IMR-90 (cell line): ENCODE measurements at regions not wholly inside any gene's neighbourhood (a gene's known extent, or its start where the extent isn't known, plus 50 kb on each side); places are given as distances from the start of the nearest gene placed in this dataset.

Experiments used
- ATAC-seq: fragments of 200-7000 bp; cut with Tn5 transposase; 2 replicates; pipeline ENCODE4 v1.9.1; 2020; ENCODE audit warnings: low read depth, mild to moderate bottlenecking, moderate library complexity
- BruUV-seq: library from RNA; stranded (reverse); fragments of 400-500 nt; replicated peaks from 2 replicates; lab custom pipeline; 2021; lab: Mats Ljungman, UMichigan
- CTCF ChIA-PET: fragments of 300-600 bp; formaldehyde crosslinking; extraction: SDS; loops from one replicate; lab custom pipeline; 2021; ENCODE audit warnings: antibody characterized with exemption; lab: Yijun Ruan, JAX
- POLR2A ChIA-PET: fragments of 300-600 bp; sonication (Branson Sonifier 250); formaldehyde crosslinking; loops from one replicate; lab custom pipeline; 2022; ENCODE audit warnings: antibody characterized with exemption; ENCODE audit not compliant: unreplicated experiment; lab: Charles Lee
- DNase-seq: peaks from one replicate; pipeline ENCODE4 v3.0.0; 2013
- H2AFZ ChIP-seq: replicated peaks from 2 replicates; pipeline ENCODE3; 2013; ENCODE audit warnings: low read length, mild to moderate bottlenecking; ENCODE audit not compliant: poor library complexity
- H2AK5ac ChIP-seq: 2 replicates; pipeline ENCODE4 v1.6.1; 2013; ENCODE audit warnings: low read depth, low read length, inconsistent platforms
- H2AK9ac ChIP-seq: replicated peaks from 2 replicates; pipeline ENCODE3; 2013; ENCODE audit warnings: mild to moderate bottlenecking, low read depth, low read length, moderate library complexity; ENCODE audit not compliant: poor library complexity
- H2BK120ac ChIP-seq: 2 replicates; pipeline ENCODE4 v1.6.1; 2013; ENCODE audit warnings: low read depth, low read length, inconsistent platforms
- H2BK15ac ChIP-seq: 3 replicates; pipeline ENCODE4 v1.6.1; 2013; ENCODE audit warnings: low read depth, low read length, inconsistent platforms
- H2BK20ac ChIP-seq: 2 replicates; pipeline ENCODE4 v1.6.1; 2013; ENCODE audit warnings: low read depth, mild to moderate bottlenecking, inconsistent platforms, low read length, moderate library complexity
- H2BK5ac ChIP-seq: 2 replicates; pipeline ENCODE4 v1.6.1; 2013; ENCODE audit warnings: mild to moderate bottlenecking, low read depth, low read length, inconsistent platforms; ENCODE audit not compliant: poor library complexity, severe bottlenecking
- H3K14ac ChIP-seq: replicated peaks from 2 replicates; pipeline ENCODE4 v1.6.1; 2013; ENCODE audit warnings: low read depth, low read length, inconsistent platforms
- H3K18ac ChIP-seq: 2 replicates; pipeline ENCODE4 v1.6.1; 2013; ENCODE audit warnings: low read depth, low read length, control low read depth
- H3K23ac ChIP-seq: 2 replicates; pipeline ENCODE4 v1.6.1; 2013; ENCODE audit warnings: low read depth, low read length, inconsistent platforms
- H3K27ac ChIP-seq: 2 replicates; pipeline ENCODE4 v1.5.1; 2013; ENCODE audit warnings: mild to moderate bottlenecking, control low read depth, low read length; ENCODE audit not compliant: insufficient read depth
- H3K27me3 ChIP-seq: 2 replicates; pipeline ENCODE4 v1.6.1; 2013; ENCODE audit warnings: low read length; ENCODE audit not compliant: control insufficient read depth, insufficient read depth
- H3K36me3 ChIP-seq: 2 replicates; pipeline ENCODE4 v1.6.1; 2013; ENCODE audit warnings: low read length, mixed read lengths; ENCODE audit not compliant: control insufficient read depth, insufficient read depth
- H3K4ac ChIP-seq: 2 replicates; pipeline ENCODE4 v1.6.1; 2013; ENCODE audit warnings: low read depth, low read length, inconsistent platforms
- H3K4me1 ChIP-seq: 2 replicates; pipeline ENCODE4 v1.6.1; 2013; ENCODE audit warnings: low read length, mixed read lengths; ENCODE audit not compliant: control insufficient read depth, insufficient read depth
- H3K4me2 ChIP-seq: 2 replicates; pipeline ENCODE4 v1.6.1; 2013; ENCODE audit warnings: low read depth, mild to moderate bottlenecking, control low read depth, low read length, moderate library complexity
- H3K4me3 ChIP-seq: 2 replicates; pipeline ENCODE4 v1.5.1; 2013; ENCODE audit warnings: low read depth, mild to moderate bottlenecking, control low read depth, low read length, moderate library complexity; ENCODE audit not compliant: insufficient read depth
- H3K56ac ChIP-seq: 2 replicates; pipeline ENCODE4 v1.6.1; 2013; ENCODE audit warnings: low read length, inconsistent platforms; ENCODE audit not compliant: insufficient read depth; ENCODE audit errors: extremely low read depth
- H3K79me1 ChIP-seq, 2 experiments: 2 replicates each; pipeline ENCODE4 v1.6.1; 2013; ENCODE audit warnings: low read length in 2 of 2, inconsistent platforms in 1 of 2, low read depth in 1 of 2
- H3K9ac ChIP-seq: 2 replicates; pipeline ENCODE4 v1.6.1; 2013; ENCODE audit warnings: low read depth, low read length, control low read depth
- H3K9me1 ChIP-seq: 2 replicates; pipeline ENCODE4 v1.6.1; 2013; ENCODE audit warnings: low read length, inconsistent platforms; ENCODE audit not compliant: insufficient read depth
- H3K9me3 ChIP-seq: 2 replicates; pipeline ENCODE4 v1.6.1; 2013; ENCODE audit warnings: low read length; ENCODE audit not compliant: control insufficient read depth, insufficient read depth
- H4K20me1 ChIP-seq: 2 replicates; pipeline ENCODE4 v1.6.1; 2013; ENCODE audit warnings: low read length, inconsistent platforms; ENCODE audit not compliant: insufficient read depth
- H4K5ac ChIP-seq: 2 replicates; pipeline ENCODE4 v1.6.1; 2013; ENCODE audit warnings: mild to moderate bottlenecking, low read depth, low read length, control low read depth
- H4K8ac ChIP-seq, 2 experiments: 2 replicates each; pipeline ENCODE4 v1.6.1; 2013; ENCODE audit warnings: low read depth in 2 of 2, low read length in 2 of 2, control low read depth in 1 of 2, inconsistent platforms in 1 of 2
- H4K91ac ChIP-seq: 2 replicates; pipeline ENCODE4 v1.6.1; 2013; ENCODE audit warnings: low read depth, low read length, inconsistent platforms; ENCODE audit not compliant: insufficient read depth
- BHLHE40 ChIP-seq: fragments of 150-350 bp; IDR thresholded peaks from 2 replicates; pipeline ENCODE4 v1.6.1; 2016; ENCODE audit warnings: mild to moderate bottlenecking, low read depth, low read length
- CEBPB ChIP-seq: IDR thresholded peaks from 2 replicates; pipeline ENCODE4 v1.6.1; 2012; ENCODE audit warnings: low read depth, low read length, improper control_type of control experiment
- CHD1 ChIP-seq: IDR thresholded peaks from 2 replicates; pipeline ENCODE4 v1.6.1; 2012; ENCODE audit warnings: low read depth, low read length, improper control_type of control experiment
- FOS ChIP-seq: fragments of 150-350 bp; IDR thresholded peaks from 2 replicates; pipeline ENCODE4 v1.6.1; 2016; ENCODE audit warnings: low read depth, low read length
- MAFK ChIP-seq: IDR thresholded peaks from 2 replicates; pipeline ENCODE4 v1.6.1; 2012; ENCODE audit warnings: low read depth, low read length, improper control_type of control experiment
- MAZ ChIP-seq: IDR thresholded peaks from 2 replicates; pipeline ENCODE4 v1.6.1; 2012; ENCODE audit warnings: low read depth, mild to moderate bottlenecking, low read length, improper control_type of control experiment, moderate library complexity, borderline replicate concordance
- MXI1 ChIP-seq: IDR thresholded peaks from 2 replicates; pipeline ENCODE4 v1.6.1; 2012; ENCODE audit warnings: low read depth, mild to moderate bottlenecking, low read length, moderate library complexity, borderline replicate concordance
- NFE2L2 ChIP-seq: fragments of 150-350 bp; IDR thresholded peaks from 2 replicates; pipeline ENCODE4 v1.6.1; 2016; ENCODE audit warnings: low read depth, mild to moderate bottlenecking, low read length
- POLR2A ChIP-seq: IDR thresholded peaks from 2 replicates; pipeline ENCODE4 v1.6.1; 2012; ENCODE audit warnings: mild to moderate bottlenecking, low read depth, low read length
- RAD21 ChIP-seq: IDR thresholded peaks from 2 replicates; pipeline ENCODE4 v1.6.1; 2012; ENCODE audit warnings: low read length, improper control_type of control experiment
- RCOR1 ChIP-seq: IDR thresholded peaks from 2 replicates; pipeline ENCODE4 v1.6.1; 2012; ENCODE audit warnings: mild to moderate bottlenecking, low read length, improper control_type of control experiment; ENCODE audit not compliant: insufficient replicate concordance
- RFX5 ChIP-seq: IDR thresholded peaks from 2 replicates; pipeline ENCODE4 v1.8.0; 2012; ENCODE audit warnings: low read depth, mild to moderate bottlenecking, low read length, moderate library complexity
- SMC3 ChIP-seq: fragments of 150-350 bp; IDR thresholded peaks from 2 replicates; pipeline ENCODE4 v1.6.1; 2016; ENCODE audit warnings: low read depth, mild to moderate bottlenecking, antibody characterized with exemption, low read length, moderate library complexity
- WGBS, 2 experiments: methylation state at CpG; one replicate each; pipeline versions ENCODE4 v1.1.5 to v1.1.7; 2013; ENCODE audit warnings: missing lambda C conversion rate in 2 of 2; ENCODE audit not compliant: insufficient read length in 1 of 2; ENCODE audit errors: extremely low coverage in 2 of 2; 5-methylcytosine and 5-hydroxymethylcytosine counted together
- dilution Hi-C: fragments of 300-500 bp; cut with HindIII; formaldehyde crosslinking; loops from one replicate; pipeline ENCODE4 v1.14.3; 2018; ENCODE audit warnings: low sequenced_read_pairs; ENCODE audit not compliant: unreplicated experiment
- in situ Hi-C: fragments of 300-500 bp; cut with MboI; formaldehyde crosslinking; loops from 3 replicates; pipeline ENCODE4 v1.14.3; 2019; ENCODE audit warnings: low sequenced_read_pairs, inconsistent platforms, mixed read lengths
- intact Hi-C: fragments of 100-400 bp; cut with micrococcal nuclease; formaldehyde crosslinking; loops from 2 replicates; pipeline ENCODE4 v1.10.0; 2022
- TF ChIP-seq, protein P1 (sequence below): fragments of 150-350 bp; IDR thresholded peaks from 2 replicates; pipeline ENCODE4 v1.6.1; 2017; ENCODE audit warnings: mild to moderate bottlenecking, antibody characterized with exemption, low read length, low read depth
- TF ChIP-seq, protein P2 (sequence below): conservative IDR thresholded peaks from 2 replicates; pipeline ENCODE4 v1.5.1; 2012; ENCODE audit warnings: mild to moderate bottlenecking, low read depth, low read length, improper control_type of control experiment
- TF ChIP-seq, protein P3 (sequence below): fragments of 150-350 bp; IDR thresholded peaks from 2 replicates; pipeline ENCODE4 v1.6.1; 2016; ENCODE audit warnings: low read depth, mild to moderate bottlenecking, low read length, moderate library complexity, borderline replicate concordance

DNA sequence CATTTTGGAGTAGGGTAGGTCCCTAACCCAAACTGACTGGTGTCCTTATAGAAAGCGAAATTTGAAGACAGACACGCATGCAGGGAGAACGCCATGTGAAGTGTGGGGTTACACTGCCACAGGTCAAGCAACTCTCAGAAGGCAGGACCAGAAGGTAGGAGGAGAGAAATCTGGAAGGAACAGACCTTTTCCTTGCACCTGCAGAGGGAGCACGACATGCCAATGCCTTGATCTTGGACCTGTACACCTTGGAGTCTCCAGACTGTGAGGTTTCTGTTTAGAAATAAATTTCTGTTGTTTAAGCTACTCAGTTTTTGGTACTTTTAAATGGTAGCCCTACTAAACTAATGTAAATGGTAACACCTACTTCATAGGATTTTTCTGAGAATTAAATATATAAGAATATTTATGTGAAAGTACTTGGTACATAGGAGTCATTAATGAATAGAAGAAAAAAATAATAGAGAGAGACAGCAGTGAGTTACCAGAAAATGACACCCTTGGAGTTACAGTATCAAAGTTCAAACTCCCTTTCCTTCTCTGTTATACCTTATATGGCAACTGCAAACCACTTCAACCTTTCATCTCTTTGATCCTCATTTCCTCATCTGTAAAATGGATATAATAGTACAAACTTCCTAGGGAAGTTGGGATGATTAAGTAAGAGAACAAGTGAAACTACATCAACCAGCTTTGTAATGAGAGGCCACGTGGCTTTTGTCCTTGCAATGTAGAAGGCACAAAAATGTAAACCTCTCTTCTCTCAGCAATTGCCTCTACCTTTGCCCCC lies 184.9 kb upstream of the PARD3B start:
- Histone ChIP-seq H3K4me2 (no peak overlapping the region), H2AK9ac (no peak overlapping the region), H3K9ac (no peak overlapping the region), H2BK5ac (no peak overlapping the region), H3K4me1 (no peaks in the 10 kb centered on the region), H3K4me3 (no peak overlapping the region), H3K79me1 (no peaks in the 10 kb centered on the region), H2AK5ac (no peak overlapping the region), H3K36me3 (no peaks in the 10 kb centered on the region), H2BK120ac (no peak overlapping the region), H3K56ac (no peak overlapping the region), H3K9me3 (no peaks in the 10 kb centered on the region), H2AFZ (peak overlapping the region; percentile 37), H3K27ac (no peak overlapping the region), H4K5ac (no peak overlapping the region), H3K18ac (no peak overlapping the region), H3K14ac (no peak overlapping the region), H3K27me3 (no peaks in the 10 kb centered on the region), H4K8ac (no peak overlapping the region), H3K9me1 (no peaks in the 10 kb centered on the region), H3K23ac (no peak overlapping the region; the same call in 1 of the 2 replicates), H2BK15ac (no peak overlapping the region), H4K20me1 (no peaks in the 10 kb centered on the region), H4K91ac (no peak overlapping the region), H2BK20ac (no peak overlapping the region), H3K4ac (no peak overlapping the region)
- ChIA-PET CTCF (no interaction called here), POLR2A (no interaction called here)
- dilution Hi-C loops (no loop called here), intact Hi-C loops (no loop called here), in situ Hi-C loops (no loop called here)
- ATAC-seq (no peak), DNase-seq (no peak)
- BruUV-seq, result no TSS peak
- WGBS, 2 experiments, result 100% methylated on average over 2 of the region's 5 CpGs; no CpG with 5 or more reads in 1 of the 2 experiments
- TF ChIP-seq POLR2A (no peak), CEBPB (no peak), MAFK (no peak), MXI1 (no peak), FOS (no peak), MAZ (no peak), CHD1 (no peak), BHLHE40 (no peak), SMC3 (no peak), NFE2L2 (no peak), RCOR1 (no peak), RFX5 (no peak), RAD21 (no peak)
- TF ChIP-seq, protein P1, sequence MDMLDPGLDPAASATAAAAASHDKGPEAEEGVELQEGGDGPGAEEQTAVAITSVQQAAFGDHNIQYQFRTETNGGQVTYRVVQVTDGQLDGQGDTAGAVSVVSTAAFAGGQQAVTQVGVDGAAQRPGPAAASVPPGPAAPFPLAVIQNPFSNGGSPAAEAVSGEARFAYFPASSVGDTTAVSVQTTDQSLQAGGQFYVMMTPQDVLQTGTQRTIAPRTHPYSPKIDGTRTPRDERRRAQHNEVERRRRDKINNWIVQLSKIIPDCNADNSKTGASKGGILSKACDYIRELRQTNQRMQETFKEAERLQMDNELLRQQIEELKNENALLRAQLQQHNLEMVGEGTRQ, result no peak
- TF ChIP-seq, protein P2, sequence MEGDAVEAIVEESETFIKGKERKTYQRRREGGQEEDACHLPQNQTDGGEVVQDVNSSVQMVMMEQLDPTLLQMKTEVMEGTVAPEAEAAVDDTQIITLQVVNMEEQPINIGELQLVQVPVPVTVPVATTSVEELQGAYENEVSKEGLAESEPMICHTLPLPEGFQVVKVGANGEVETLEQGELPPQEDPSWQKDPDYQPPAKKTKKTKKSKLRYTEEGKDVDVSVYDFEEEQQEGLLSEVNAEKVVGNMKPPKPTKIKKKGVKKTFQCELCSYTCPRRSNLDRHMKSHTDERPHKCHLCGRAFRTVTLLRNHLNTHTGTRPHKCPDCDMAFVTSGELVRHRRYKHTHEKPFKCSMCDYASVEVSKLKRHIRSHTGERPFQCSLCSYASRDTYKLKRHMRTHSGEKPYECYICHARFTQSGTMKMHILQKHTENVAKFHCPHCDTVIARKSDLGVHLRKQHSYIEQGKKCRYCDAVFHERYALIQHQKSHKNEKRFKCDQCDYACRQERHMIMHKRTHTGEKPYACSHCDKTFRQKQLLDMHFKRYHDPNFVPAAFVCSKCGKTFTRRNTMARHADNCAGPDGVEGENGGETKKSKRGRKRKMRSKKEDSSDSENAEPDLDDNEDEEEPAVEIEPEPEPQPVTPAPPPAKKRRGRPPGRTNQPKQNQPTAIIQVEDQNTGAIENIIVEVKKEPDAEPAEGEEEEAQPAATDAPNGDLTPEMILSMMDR, result no peak
- TF ChIP-seq, protein P3, sequence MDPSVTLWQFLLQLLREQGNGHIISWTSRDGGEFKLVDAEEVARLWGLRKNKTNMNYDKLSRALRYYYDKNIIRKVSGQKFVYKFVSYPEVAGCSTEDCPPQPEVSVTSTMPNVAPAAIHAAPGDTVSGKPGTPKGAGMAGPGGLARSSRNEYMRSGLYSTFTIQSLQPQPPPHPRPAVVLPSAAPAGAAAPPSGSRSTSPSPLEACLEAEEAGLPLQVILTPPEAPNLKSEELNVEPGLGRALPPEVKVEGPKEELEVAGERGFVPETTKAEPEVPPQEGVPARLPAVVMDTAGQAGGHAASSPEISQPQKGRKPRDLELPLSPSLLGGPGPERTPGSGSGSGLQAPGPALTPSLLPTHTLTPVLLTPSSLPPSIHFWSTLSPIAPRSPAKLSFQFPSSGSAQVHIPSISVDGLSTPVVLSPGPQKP, result no peak
